Pancreas (tissue), 10 donors: ENCODE measurements at regions not wholly inside any gene's neighbourhood (a gene's known extent, or its start where the extent isn't known, plus 50 kb on each side); places are given as distances from the start of the nearest gene placed in this dataset.

Experiments
- ATAC-seq, 4 donors: fragments of 200-7000 bp; cut with Tn5 transposase; one replicate each; pipeline versions ENCODE4 v1.8.0 to v1.9.1; 2020; ENCODE audit warnings: mild to moderate bottlenecking in 4 of 4, moderate library complexity in 4 of 4
- DNase-seq, 6 donors: peaks; one replicate each; pipeline ENCODE4 v3.0.0-alpha.2; 2020
- FAIRE-seq: peaks from 2 replicates; lab custom pipeline; 2012; peaks lifted over from hg19 to GRCh38; lab: Jason Lieb, UNC
- H3K27ac ChIP-seq, 4 donors: fragments of 200-600 bp; sonication (generic); 1 replicate in 3 of 4; 2 replicates in 1 of 4; pipeline versions ENCODE4 v1.5.0 to v1.8.0; 2020
- H3K27me3 ChIP-seq, 4 donors: fragments of 200-600 bp; one replicate each; pipeline ENCODE4 v1.8.0; 2021
- H3K36me3 ChIP-seq, 3 donors: fragments of 200-600 bp; sonication (generic) in 1 of 3; one replicate each; pipeline versions ENCODE4 v1.5.0 to v1.8.0; 2020 to 2021
- H3K4me1 ChIP-seq, 3 donors: fragments of 200-600 bp; one replicate each; pipeline ENCODE4 v1.8.0; 2021
- H3K4me3 ChIP-seq, 4 donors: fragments of 200-600 bp; sonication (generic) in 2 of 4; one replicate each; pipeline versions ENCODE4 v1.5.0 to v1.8.0; 2020 to 2021
- H3K9me3 ChIP-seq, 4 donors: fragments of 200-600 bp; one replicate each; pipeline ENCODE4 v1.8.0; 2021
- WGBS, 2 donors: extraction: QIAGEN DNeasy Blood & Tissue Kit; methylation state at CpG; one replicate each; pipeline ENCODE4 v1.1.7; 2013; 5-methylcytosine and 5-hydroxymethylcytosine counted together
- intact Hi-C, 3 donors: fragments of 100-400 bp; cut with DNase I; formaldehyde crosslinking; loops; one replicate each; pipeline versions ENCODE4 v1.11.1 to v1.14.2; 2022
- TF ChIP-seq, protein P1 (sequence below), 4 donors: fragments of 200-600 bp; sonication (generic) in 3 of 4; IDR thresholded peaks; one replicate each; pipeline versions ENCODE4 v1.5.0 to v1.8.0; 2021; ENCODE audit warnings: antibody characterized with exemption in 4 of 4
- donor health status: healthy with polysubstance abuse.
- donor health status: DM: no; HTN: no; CAD: no; lungs with moderate emphysema.
- donor health status: DM: no; HTN: no; CAD: no.
- donor health status: control.
- donor health status: control.
- donor health status: Bipolar disorder and iron deficiency.
- donor health status: DM: yes; HTN: yes; CAD: no.
- donor health status: DM: no; HTN: no; CAD: no.
- donor health status: DM: no; HTN: no; CAD: no.
- donor health status: DM: yes; HTN: yes; CAD: no.

DNA sequence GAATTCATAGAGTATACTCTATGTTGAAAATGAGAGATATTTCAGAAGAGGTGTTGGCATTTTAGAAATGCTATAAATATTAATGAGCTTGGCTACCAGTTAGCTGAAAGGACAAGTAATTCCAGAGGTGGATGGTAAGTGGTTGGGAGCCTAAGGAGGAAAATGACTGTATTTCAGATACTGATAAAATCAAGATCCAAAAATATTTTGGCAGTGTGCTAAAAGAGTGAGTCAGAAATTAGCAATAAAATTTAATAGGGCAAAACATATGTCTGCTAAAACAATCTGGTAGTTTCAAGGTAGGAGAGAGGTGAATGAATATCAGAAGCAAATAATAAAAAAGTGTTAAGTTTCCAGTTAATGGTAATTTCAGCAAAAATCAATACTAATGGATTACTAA, 1287.9 kb downstream of the CDH8 start:
- no peak for ATAC-seq
- intact Hi-C loops, result no loop called here
- no peak overlapping the region for H3K27ac ChIP-seq
- no peaks in the 10 kb centered on the region for H3K27me3 ChIP-seq
- TF ChIP-seq, protein P1, sequence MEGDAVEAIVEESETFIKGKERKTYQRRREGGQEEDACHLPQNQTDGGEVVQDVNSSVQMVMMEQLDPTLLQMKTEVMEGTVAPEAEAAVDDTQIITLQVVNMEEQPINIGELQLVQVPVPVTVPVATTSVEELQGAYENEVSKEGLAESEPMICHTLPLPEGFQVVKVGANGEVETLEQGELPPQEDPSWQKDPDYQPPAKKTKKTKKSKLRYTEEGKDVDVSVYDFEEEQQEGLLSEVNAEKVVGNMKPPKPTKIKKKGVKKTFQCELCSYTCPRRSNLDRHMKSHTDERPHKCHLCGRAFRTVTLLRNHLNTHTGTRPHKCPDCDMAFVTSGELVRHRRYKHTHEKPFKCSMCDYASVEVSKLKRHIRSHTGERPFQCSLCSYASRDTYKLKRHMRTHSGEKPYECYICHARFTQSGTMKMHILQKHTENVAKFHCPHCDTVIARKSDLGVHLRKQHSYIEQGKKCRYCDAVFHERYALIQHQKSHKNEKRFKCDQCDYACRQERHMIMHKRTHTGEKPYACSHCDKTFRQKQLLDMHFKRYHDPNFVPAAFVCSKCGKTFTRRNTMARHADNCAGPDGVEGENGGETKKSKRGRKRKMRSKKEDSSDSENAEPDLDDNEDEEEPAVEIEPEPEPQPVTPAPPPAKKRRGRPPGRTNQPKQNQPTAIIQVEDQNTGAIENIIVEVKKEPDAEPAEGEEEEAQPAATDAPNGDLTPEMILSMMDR (IDR thresholded peaks at IDR 0.05), result no peak
- H3K4me1 ChIP-seq, result no peaks in the 10 kb centered on the region
- H3K9me3 ChIP-seq, result no peaks in the 10 kb centered on the region
- no peaks in the 10 kb centered on the region for H3K36me3 ChIP-seq
- no peak overlapping the region for H3K4me3 ChIP-seq
- no peak for DNase-seq
- FAIRE-seq, result no peak

GRCh38 chr16:60744198-60744597, 1292.0 kb downstream of the CDH8 start:
- intact Hi-C loops, result no loop called here
- Histone ChIP-seq H3K27me3 (no peaks in the 10 kb centered on the region), H3K4me1 (no peaks in the 10 kb centered on the region), H3K27ac (no peak overlapping the region), H3K36me3 (no peaks in the 10 kb centered on the region), H3K4me3 (no peak overlapping the region), H3K9me3 (no peaks in the 10 kb centered on the region)
- FAIRE-seq (no peak), ATAC-seq (no peak), DNase-seq (no peak)
- WGBS, 2 donors, result 56 to 68% methylated on average over 3 of the region's 3 CpGs
- TF ChIP-seq, protein P1 (IDR thresholded peaks at IDR 0.05), result no peak

- WGBS, 2 donors, result 52 to 67% methylated on average over 1 of the region's 1 CpG
- no peaks in the 10 kb centered on the region for H3K4me1 ChIP-seq
- no peak overlapping the region for H3K27ac ChIP-seq
- FAIRE-seq (no peak), DNase-seq (no peak), ATAC-seq (no peak)
- TF ChIP-seq, protein P1 (IDR thresholded peaks at IDR 0.05), result no peak
- intact Hi-C loops, result no loop called here
- no peaks in the 10 kb centered on the region for H3K27me3 ChIP-seq
- no peak overlapping the region for H3K4me3 ChIP-seq
- H3K9me3 ChIP-seq, result no peaks in the 10 kb centered on the region
- H3K36me3 ChIP-seq, result no peaks in the 10 kb centered on the region
Observed at GRCh38 chr16:60741810-60742209, 1294.4 kb downstream of the CDH8 start.

DNA sequence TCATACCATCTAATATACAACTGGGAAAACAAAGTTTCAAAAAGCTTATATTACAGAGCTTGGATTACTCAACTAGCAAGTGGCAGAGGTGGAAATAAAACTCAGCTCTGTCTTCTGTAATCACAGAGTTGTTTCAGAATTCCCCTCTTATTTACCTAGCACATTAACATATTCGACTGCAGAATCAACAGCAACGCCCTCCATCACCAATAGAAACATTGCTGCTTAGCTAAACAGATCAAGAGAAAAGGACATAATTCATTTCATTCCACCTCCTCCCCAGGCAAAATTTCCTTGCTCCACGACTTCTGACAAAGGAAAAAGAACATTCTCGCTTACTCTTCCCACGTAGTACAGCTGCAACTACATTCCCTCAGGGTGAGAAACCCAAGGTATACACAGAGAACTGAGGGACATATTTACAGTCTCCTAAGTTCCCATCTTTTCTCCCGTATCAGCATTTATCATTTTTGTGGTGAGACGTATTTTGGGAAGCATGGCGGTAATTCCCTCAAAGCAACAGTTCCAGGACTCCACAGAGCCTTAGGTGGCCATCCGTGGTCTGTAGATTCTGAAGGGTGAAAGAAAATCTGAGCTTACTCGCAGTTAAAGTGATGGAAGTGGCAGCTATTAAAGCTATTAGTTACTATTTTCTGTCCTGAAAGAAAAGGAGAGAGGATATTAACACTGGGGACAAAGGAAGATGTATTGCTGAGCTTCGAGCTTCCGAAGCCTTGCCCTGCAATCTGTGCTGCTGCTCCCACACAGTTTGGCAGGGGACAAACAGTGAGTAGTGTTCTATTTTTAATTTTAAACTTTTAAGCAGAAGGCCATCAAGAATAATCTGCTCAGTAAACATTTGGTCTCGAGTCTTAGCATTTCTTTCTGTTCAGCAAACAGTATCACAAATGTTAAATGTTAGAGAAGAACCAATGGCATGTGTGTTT, 1296.2 kb downstream of the CDH8 start:
- H3K9me3 ChIP-seq, result no peaks in the 10 kb centered on the region
- intact Hi-C loops, result no loop called here
- TF ChIP-seq, protein P1 (IDR thresholded peaks at IDR 0.05), result no peak
- 38 to 44% methylated on average over 13 of the region's 13 CpGs for WGBS, 2 donors
- no peaks in the 10 kb centered on the region for H3K27me3 ChIP-seq
- H3K36me3 ChIP-seq, result no peaks in the 10 kb centered on the region
- no peak overlapping the region for H3K27ac ChIP-seq
- FAIRE-seq (no peak), DNase-seq (no peak), ATAC-seq (no peak)
- no peaks in the 10 kb centered on the region for H3K4me1 ChIP-seq
- no peak overlapping the region for H3K4me3 ChIP-seq
